HG03378 (cell line): ENCODE measurements at regions not wholly inside any gene's neighbourhood (a gene's known extent, or its start where the extent isn't known, plus 50 kb on each side); places are given as distances from the start of the nearest gene placed in this dataset.

ENCODE experiments used
- ATAC-seq: cut with Tn5 transposase; IDR thresholded peaks from one replicate; pipeline ENCODE4 v1.9.1; 2021; ENCODE audit warnings: mild to moderate bottlenecking, moderate library complexity; ENCODE audit not compliant: unreplicated experiment

GRCh38 chr14:73782623-73783022 lies 68.4 kb upstream of the PNMA1 start:
- no peak for ATAC-seq

DNA sequence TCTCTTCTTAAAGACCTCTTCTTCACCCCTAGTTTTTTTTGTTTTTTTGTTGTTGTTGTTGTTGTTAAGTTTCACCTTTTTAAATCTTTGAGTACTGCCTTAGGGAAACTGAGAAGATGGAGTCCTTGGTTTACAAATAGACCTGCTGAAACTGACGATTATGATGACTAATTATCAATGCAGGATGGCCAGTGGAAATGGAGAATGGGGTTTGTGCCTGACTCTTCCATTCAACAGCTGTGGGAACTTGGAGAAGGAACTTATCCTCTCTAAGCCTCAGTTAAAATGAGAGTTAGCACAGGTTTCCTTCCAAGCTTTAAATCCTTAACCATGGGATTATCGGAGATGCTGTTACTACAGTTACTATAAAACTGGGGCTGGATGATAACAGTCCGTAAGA lies 66.7 kb upstream of the PNMA1 start:
- ATAC-seq = no peak

GRCh38 chr14:73780391-73780790 lies 66.2 kb upstream of the PNMA1 start:
- ATAC-seq = no peak

GRCh38 chr14:73778736-73779135 lies 64.6 kb upstream of the PNMA1 start:
- ATAC-seq = no peak

GRCh38 chr14:73777420-73777819 lies 63.2 kb upstream of the PNMA1 start:
- ATAC-seq = no peak

DNA sequence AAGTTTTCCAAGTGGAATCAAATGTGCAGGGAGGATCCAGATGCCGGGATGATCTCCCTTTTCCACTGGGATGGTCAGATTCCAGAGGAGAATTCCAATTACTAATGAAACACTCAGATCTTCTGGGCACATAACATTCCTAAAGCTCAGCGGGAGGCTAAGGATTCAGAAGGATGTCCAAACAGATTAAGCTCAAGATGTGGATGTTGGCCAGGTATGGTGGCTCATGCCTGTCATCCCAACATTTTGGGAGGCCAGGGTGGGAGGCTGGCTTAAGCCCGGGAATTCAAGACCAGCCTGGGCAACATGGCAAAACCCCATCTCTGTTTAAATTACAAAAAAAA lies 62.0 kb upstream of the PNMA1 start:
- no peak for ATAC-seq

GRCh38 chr14:73775339-73776193 lies 61.4 kb upstream of the PNMA1 start:
- no peak for ATAC-seq

- no peak for ATAC-seq
These were observed 60.5 kb upstream of the PNMA1 start for GRCh38 chr14:73774671-73775070.

- no peak for ATAC-seq
These were observed 60.0 kb upstream of the PNMA1 start for GRCh38 chr14:73774241-73774570.

- ATAC-seq = no peak
These were observed 59.5 kb upstream of the PNMA1 start for GRCh38 chr14:73773441-73774240.

- ATAC-seq = peak; percentile 41
These were observed 57.9 kb upstream of the PNMA1 start for GRCh38 chr14:73771848-73772638.

GRCh38 chr14:73770977-73771847 lies 57.0 kb upstream of the PNMA1 start:
- ATAC-seq = peak; percentile 9

- ATAC-seq = no peak
These were observed 53.9 kb upstream of the PNMA1 start for GRCh38 chr14:73768107-73768506.

DNA sequence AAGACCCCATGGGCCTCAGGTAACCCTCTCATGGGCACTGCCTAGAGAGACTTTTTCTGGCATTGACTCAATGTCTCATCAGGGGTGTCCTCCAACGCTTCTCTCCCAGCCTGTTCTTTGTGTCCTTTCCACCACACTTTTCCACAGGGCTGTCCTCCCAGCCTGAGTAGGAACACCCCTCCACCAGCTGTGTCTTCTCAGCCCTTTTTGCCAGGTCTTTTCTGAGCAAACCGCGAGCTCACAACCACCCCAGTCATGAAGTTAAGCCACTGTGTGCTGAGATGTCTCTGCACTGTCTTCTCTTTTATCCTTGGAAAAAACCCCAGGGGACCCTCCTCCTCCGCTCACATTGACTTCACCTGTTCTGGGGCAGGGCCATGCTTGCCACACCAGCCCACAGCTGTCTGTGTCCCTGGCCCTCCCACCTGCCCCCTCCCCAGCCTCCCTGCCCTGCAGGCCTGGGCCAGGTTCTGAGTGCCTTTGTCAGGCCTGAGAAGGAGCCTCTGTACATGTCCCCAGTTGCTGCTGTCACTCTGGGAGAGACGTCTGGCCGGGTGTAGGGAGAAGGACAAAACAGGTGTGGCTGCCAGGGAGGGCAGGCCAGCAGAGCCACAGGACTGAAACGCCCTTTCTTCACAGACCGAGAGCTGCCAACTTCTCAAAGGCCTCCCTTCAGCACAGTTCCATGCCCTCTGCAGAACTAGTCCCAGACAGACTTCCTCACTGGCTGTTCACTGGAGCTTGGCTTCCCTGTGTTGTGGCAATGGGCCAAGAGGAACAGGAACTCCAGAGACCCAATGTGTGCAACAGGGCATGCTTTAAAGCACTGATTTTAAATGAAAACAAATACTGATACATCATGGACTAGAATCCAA lies 50.5 kb upstream of the PNMA1 start:
- no peak for ATAC-seq
